MCF 10A (cell line): ENCODE measurements at regions not wholly inside any gene's neighbourhood (a gene's known extent, or its start where the extent isn't known, plus 50 kb on each side); places are given as distances from the start of the nearest gene placed in this dataset.

Source experiments
- BruUV-seq: library from RNA; stranded (reverse); fragments of 400-500 nt; replicated peaks from 2 replicates; lab custom pipeline; 2021; lab: Mats Ljungman, UMichigan
- CTCF ChIA-PET: fragments of 300-600 bp; sonication (Branson Sonifier 250); formaldehyde crosslinking; extraction: SDS; loops from one replicate; lab custom pipeline; 2021; ENCODE audit warnings: antibody characterized with exemption, inconsistent platforms; lab: Yijun Ruan, JAX
- POLR2A ChIA-PET: fragments of 300-600, 350-650 bp; sonication (Branson Sonifier 250); formaldehyde crosslinking; extraction: SDS; loops from one replicate; lab custom pipeline; 2020; ENCODE audit warnings: antibody characterized with exemption, inconsistent platforms; lab: Yijun Ruan, JAX
- DNase-seq: peaks from one replicate; pipeline ENCODE4 v3.0.0-alpha.2; 2018; ENCODE audit not compliant: unreplicated experiment
- H3K27ac Mint-ChIP-seq: one replicate; pipeline ENCODE4 v1.8.0; 2022; ENCODE audit warnings: mild to moderate bottlenecking, low read depth, mixed read lengths; ENCODE audit not compliant: unreplicated experiment
- H3K27me3 Mint-ChIP-seq: one replicate; pipeline ENCODE4 v1.8.0; 2022; ENCODE audit warnings: mixed read lengths; ENCODE audit not compliant: insufficient read depth, unreplicated experiment
- H3K36me3 Mint-ChIP-seq: one replicate; pipeline ENCODE4 v1.8.0; 2022; ENCODE audit warnings: mild to moderate bottlenecking, moderate library complexity, mixed read lengths; ENCODE audit not compliant: insufficient read depth, unreplicated experiment
- H3K4me1 Mint-ChIP-seq: one replicate; pipeline ENCODE4 v1.8.0; 2022; ENCODE audit warnings: mixed read lengths; ENCODE audit not compliant: insufficient read depth, unreplicated experiment
- H3K4me3 Mint-ChIP-seq: one replicate; pipeline ENCODE4 v1.8.0; 2022; ENCODE audit warnings: mild to moderate bottlenecking, moderate library complexity, mixed read lengths; ENCODE audit not compliant: unreplicated experiment
- H3K9me3 Mint-ChIP-seq: one replicate; pipeline ENCODE4 v1.8.0; 2022; ENCODE audit warnings: mixed read lengths; ENCODE audit not compliant: unreplicated experiment
- intact Hi-C: fragments of 100-400 bp; cut with micrococcal nuclease; formaldehyde crosslinking; loops from 2 replicates; pipeline ENCODE4 v1.14.1; 2022
- TF ChIP-seq, protein P1 (sequence below): fragments of 200-600 bp; IDR thresholded peaks from one replicate; pipeline ENCODE4 v1.8.0; 2022; ENCODE audit warnings: antibody characterized with exemption, mild to moderate bottlenecking; ENCODE audit not compliant: unreplicated experiment

DNA sequence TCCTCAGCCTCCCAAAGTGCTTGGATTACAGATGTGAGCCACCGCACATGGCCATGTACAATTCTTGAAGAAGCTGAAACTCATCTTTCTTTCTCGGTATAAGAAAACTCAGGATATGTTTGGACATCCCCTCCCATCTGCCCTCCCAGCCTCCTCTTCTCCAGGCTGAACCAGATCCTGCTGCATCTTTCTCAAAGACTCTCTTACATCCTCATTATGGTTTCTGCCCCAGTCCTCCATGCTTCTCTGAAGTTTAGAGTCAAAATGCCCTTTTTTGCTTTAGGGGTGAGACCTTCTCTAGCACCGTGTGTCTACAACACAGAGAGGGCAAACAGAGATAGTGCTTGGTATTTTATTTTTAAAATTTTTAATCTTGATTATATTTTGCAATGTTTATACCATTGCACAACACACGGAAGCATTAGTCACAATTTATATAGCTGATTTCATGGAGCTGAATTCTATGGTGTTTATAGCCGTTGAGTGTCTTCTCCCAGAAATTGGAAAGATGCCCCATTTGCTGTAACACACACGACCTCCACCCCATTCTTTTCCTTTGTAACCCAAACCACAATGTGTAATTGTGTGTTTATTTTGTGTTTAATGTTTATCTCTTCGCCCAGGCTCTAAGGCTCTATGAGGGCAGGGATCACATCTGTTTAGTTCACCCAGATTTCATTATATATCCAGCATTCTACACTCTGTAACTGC, 206.0 kb upstream of the TNP1 start:
- TF ChIP-seq, protein P1, sequence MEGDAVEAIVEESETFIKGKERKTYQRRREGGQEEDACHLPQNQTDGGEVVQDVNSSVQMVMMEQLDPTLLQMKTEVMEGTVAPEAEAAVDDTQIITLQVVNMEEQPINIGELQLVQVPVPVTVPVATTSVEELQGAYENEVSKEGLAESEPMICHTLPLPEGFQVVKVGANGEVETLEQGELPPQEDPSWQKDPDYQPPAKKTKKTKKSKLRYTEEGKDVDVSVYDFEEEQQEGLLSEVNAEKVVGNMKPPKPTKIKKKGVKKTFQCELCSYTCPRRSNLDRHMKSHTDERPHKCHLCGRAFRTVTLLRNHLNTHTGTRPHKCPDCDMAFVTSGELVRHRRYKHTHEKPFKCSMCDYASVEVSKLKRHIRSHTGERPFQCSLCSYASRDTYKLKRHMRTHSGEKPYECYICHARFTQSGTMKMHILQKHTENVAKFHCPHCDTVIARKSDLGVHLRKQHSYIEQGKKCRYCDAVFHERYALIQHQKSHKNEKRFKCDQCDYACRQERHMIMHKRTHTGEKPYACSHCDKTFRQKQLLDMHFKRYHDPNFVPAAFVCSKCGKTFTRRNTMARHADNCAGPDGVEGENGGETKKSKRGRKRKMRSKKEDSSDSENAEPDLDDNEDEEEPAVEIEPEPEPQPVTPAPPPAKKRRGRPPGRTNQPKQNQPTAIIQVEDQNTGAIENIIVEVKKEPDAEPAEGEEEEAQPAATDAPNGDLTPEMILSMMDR: no peak
- Mint-ChIP-seq H3K9me3 (peaks cover 13% of the 10 kb centered on the region), H3K4me1 (peaks cover 8% of the 10 kb centered on the region), H3K27ac (peak overlapping the region; percentile 5), H3K27me3 (peaks cover 12% of the 10 kb centered on the region), H3K36me3 (no peaks in the 10 kb centered on the region), H3K4me3 (no peak overlapping the region)
- DNase-seq: peak; percentile 80
- ChIA-PET POLR2A (interaction anchor here (1.4 kb wide), 1 partner anchor 40 kb away, joined by 7 read pairs; no protein-coding TSS in a partner anchor), CTCF (interaction anchor here (0.6 to 1.1 kb wide), 2 partner anchors 17 to 874 kb away, joined by 3 to 6 read pairs; no protein-coding TSS in a partner anchor)
- BruUV-seq: no TSS peak
- intact Hi-C loops: loop anchor here (1.0 kb wide), 1 partner anchor 39 kb away; no protein-coding TSS in a partner anchor

GRCh38 chr2:217065012-217065290, 205.1 kb upstream of the TNP1 start:
- intact Hi-C loops: no loop called here
- Mint-ChIP-seq H3K4me1 (peaks cover 8% of the 10 kb centered on the region), H3K9me3 (peaks cover 13% of the 10 kb centered on the region), H3K27me3 (peaks cover 12% of the 10 kb centered on the region), H3K27ac (no peak overlapping the region), H3K36me3 (no peaks in the 10 kb centered on the region), H3K4me3 (no peak overlapping the region)
- TF ChIP-seq, protein P1: no peak
- no TSS peak for BruUV-seq
- CTCF ChIA-PET: interaction anchor here (0.6 kb wide), 1 partner anchor 250 kb away, joined by 3 read pairs; no protein-coding TSS in a partner anchor
- POLR2A ChIA-PET: interaction anchor here (0.6 kb wide), 1 partner anchor 41 kb away, joined by 3 read pairs; no protein-coding TSS in a partner anchor
- no peak for DNase-seq

DNA sequence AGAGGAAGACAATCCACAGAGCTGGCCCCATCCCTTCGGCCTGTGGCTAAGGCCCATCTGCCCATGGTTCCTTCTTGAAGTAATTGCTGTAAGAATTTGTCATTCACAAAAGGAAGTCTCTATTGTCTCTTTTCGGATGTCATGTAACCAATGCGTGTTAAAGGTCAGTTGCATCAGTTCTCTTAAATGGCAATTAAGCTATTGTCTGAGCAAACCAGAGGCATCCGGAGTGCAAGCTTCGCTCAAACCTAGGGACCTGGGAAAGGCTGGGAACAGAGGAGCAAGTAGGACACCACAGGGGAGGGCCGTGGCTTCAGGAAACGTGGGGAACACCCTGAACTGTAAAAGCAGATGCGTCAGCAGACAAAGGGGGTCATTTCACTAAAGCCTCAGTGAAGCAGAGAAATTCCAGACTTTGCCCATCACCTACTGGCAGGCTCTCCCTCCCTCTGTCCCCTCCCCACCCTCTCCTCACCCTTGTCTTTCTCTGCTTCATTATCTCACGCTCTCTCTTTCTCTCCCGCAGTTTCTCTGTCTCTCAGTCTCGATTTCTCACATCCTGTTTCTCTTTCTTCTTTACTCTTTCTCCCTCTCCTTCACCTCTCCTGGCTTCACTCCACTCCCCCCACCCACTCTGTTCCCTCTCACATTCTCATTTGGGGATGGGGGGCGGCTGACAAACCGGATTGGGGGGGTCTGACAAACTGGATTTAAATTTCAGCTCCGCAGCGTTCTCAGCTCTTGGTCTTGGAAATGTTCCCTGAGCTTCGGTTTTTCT, 204.6 kb upstream of the TNP1 start:
- DNase-seq: no peak
- Mint-ChIP-seq H3K4me3 (no peak overlapping the region), H3K36me3 (no peaks in the 10 kb centered on the region), H3K27ac (no peak overlapping the region), H3K27me3 (peaks cover 12% of the 10 kb centered on the region), H3K9me3 (peaks cover 13% of the 10 kb centered on the region), H3K4me1 (peaks cover 8% of the 10 kb centered on the region)
- intact Hi-C loops: no loop called here
- ChIA-PET POLR2A (interaction anchor here (0.6 kb wide), 1 partner anchor 42 kb away, joined by 3 read pairs; no protein-coding TSS in a partner anchor), CTCF (interaction anchor here (0.6 kb wide), 1 partner anchor 250 kb away, joined by 3 read pairs; no protein-coding TSS in a partner anchor)
- TF ChIP-seq, protein P1: no peak
- no TSS peak for BruUV-seq

DNA sequence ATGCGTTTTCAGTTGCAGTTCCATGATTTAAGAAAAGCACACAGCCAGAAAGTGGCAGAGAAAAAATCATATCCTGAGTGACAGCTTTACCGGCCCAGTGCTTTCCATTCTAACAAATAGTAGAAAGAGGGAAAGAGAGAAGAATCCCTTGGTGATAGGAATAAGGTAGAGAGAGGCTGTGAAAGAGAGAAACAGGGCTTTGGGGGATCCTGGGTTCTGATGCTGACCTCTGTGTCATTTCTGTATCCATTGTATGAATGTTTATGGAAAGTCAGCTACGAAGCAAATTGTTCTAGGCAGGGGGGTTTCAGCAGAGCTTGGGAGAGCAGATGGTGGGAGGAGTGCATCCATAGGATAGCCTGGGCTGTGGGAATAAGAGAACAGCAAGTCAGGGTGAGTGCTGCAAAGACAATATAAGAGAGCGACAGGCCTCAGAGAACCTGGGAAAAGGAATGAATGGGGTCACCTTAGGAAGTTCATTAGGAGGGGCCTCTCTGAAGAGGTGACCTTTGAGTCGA, 203.4 kb upstream of the TNP1 start:
- no peaks in the 10 kb centered on the region for H3K36me3 Mint-ChIP-seq
- H3K27ac Mint-ChIP-seq: no peak overlapping the region
- BruUV-seq: no TSS peak
- intact Hi-C loops: no loop called here
- ChIA-PET POLR2A (no interaction called here), CTCF (no interaction called here)
- H3K4me1 Mint-ChIP-seq: peaks cover 8% of the 10 kb centered on the region
- no peak for DNase-seq
- TF ChIP-seq, protein P1: no peak
- no peak overlapping the region for H3K4me3 Mint-ChIP-seq
- peaks cover 18% of the 10 kb centered on the region for H3K27me3 Mint-ChIP-seq
- H3K9me3 Mint-ChIP-seq: peaks cover 13% of the 10 kb centered on the region
